Stimulated activated CD4-positive, alpha-beta T cell treated with anti-CD3 and anti-CD28 coated beads, Interleukin-1b, Interleukin-23, amount 100 ng/mL, for 4 hours (primary cell): ENCODE measurements at regions not wholly inside any gene's neighbourhood (a gene's known extent, or its start where the extent isn't known, plus 50 kb on each side); places are given as distances from the start of the nearest gene placed in this dataset.
"Not testable (repeated sequence)": the region's sequence is repeated elsewhere in the genome, so short reads cannot be mapped to it uniquely, and the experiment has no call there.

ENCODE experiments used
- DNase-seq, 2 donors: peaks; one replicate each; pipeline ENCODE4 v3.0.0-alpha.2; 2020; ENCODE audit warnings: low read depth in 2 of 2

- DNase-seq = no peak
Observed at GRCh38 chrX:5305452-5305851, 923.2 kb downstream of the NLGN4X start.

GRCh38 chrX:5295004-5295403 is 933.7 kb downstream of the NLGN4X start:
- DNase-seq = no peak

GRCh38 chrX:5290635-5291034 is 938.0 kb downstream of the NLGN4X start:
- DNase-seq = no peak

GRCh38 chrX:5289949-5290348 is 938.7 kb downstream of the NLGN4X start:
- DNase-seq = not testable (repeated sequence)

- DNase-seq = no peak
Observed at GRCh38 chrX:5278908-5279307, 949.8 kb downstream of the NLGN4X start.

- DNase-seq = no peak
Observed at GRCh38 chrX:5265324-5265850, 963.3 kb downstream of the NLGN4X start.

GRCh38 chrX:5250106-5250505 is 978.6 kb downstream of the NLGN4X start:
- DNase-seq = no peak

- DNase-seq = no peak
Observed at GRCh38 chrX:5242091-5242790, 986.4 kb downstream of the NLGN4X start.

- no peak for DNase-seq
Observed at GRCh38 chrX:5236749-5237148, 991.9 kb downstream of the NLGN4X start.

- DNase-seq = no peak
Observed at GRCh38 chrX:5236096-5236495, 992.6 kb downstream of the NLGN4X start.

GRCh38 chrX:5233830-5234229 is 994.8 kb downstream of the NLGN4X start:
- no peak for DNase-seq

GRCh38 chrX:5220421-5220820 is 1008.2 kb downstream of the NLGN4X start:
- no peak for DNase-seq

GRCh38 chrX:5194806-5195205 is 1033.9 kb downstream of the NLGN4X start:
- no peak for DNase-seq

- no peak for DNase-seq
Observed at GRCh38 chrX:5180135-5180741, 1048.4 kb downstream of the NLGN4X start.

- no peak for DNase-seq
Observed at GRCh38 chrX:5176766-5177165, 1051.9 kb downstream of the NLGN4X start.

GRCh38 chrX:5163663-5164062 is 1065.0 kb downstream of the NLGN4X start:
- DNase-seq = no peak

GRCh38 chrX:5155301-5155700 is 1073.4 kb downstream of the NLGN4X start:
- DNase-seq = no peak

GRCh38 chrX:5145957-5146356 is 1082.7 kb downstream of the NLGN4X start:
- no peak for DNase-seq

GRCh38 chrX:5142644-5143043 is 1086.0 kb downstream of the NLGN4X start:
- DNase-seq = no peak

- DNase-seq = no peak
Observed at GRCh38 chrX:5122181-5122678, 1106.4 kb downstream of the NLGN4X start.

- no peak for DNase-seq
Observed at GRCh38 chrX:5117816-5118215, 1110.9 kb downstream of the NLGN4X start.

GRCh38 chrX:5113128-5113527 is 1115.5 kb downstream of the NLGN4X start:
- no peak for DNase-seq

GRCh38 chrX:5100004-5100403 is 1128.7 kb downstream of the NLGN4X start:
- DNase-seq = no peak
